GM18867 (cell line): ENCODE measurements at regions not wholly inside any gene's neighbourhood (a gene's known extent, or its start where the extent isn't known, plus 50 kb on each side); places are given as distances from the start of the nearest gene placed in this dataset.
A peak's percentile ranks its signal among the peaks of the same experiment; 100 is the strongest.
"Not testable (repeated sequence)": the region's sequence is repeated elsewhere in the genome, so short reads cannot be mapped to it uniquely, and the experiment has no call there.

ENCODE experiments used
- ATAC-seq: cut with Tn5 transposase; IDR thresholded peaks from one replicate; pipeline ENCODE4 v1.9.1; 2021; ENCODE audit warnings: mild to moderate bottlenecking, moderate library complexity; ENCODE audit not compliant: unreplicated experiment

DNA sequence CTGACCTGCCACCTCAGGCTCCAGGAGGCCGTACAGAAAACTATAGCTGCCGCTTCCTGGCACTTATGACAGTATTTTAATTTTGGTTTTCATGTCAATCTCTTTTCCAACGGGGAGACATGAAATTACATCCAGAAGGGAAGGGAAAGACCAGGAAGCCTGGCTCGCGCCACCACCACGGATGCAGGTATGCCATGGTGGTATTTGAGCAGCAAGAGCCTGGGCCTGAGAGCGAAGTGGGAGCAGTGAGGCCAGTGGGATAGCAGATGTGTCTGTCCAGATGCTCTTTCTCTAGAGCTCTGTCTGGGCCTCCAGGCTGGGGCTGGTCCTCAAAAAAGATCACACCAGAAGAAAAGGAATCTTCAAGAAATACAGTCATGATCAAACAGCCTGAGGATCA, 82.5 kb upstream of the CPEB2 start:
- ATAC-seq = no peak

DNA sequence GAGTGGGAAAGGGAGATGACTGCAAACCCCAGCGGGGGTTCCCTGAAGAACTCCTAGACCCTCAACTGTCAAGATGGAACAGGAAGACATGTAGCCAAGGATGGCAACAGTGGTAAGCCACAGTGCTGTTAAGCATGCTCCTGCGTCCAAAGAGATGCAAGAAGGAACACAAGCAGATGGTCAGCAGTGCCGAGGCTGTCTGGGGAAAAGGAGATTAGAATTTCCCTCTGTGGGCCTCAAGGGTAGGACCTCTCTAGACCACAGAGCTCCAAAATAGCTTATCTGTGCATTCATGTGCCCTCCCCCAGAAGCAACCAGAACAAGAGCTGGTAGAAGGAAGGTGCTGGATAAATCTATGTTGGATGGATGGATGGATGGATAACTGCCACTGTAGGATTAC, 82.0 kb upstream of the CPEB2 start:
- ATAC-seq = no peak

GRCh38 chr4:14920759-14921320, 81.4 kb upstream of the CPEB2 start:
- ATAC-seq = no peak

GRCh38 chr4:14921781-14922180, 80.5 kb upstream of the CPEB2 start:
- ATAC-seq = not testable (repeated sequence)

DNA sequence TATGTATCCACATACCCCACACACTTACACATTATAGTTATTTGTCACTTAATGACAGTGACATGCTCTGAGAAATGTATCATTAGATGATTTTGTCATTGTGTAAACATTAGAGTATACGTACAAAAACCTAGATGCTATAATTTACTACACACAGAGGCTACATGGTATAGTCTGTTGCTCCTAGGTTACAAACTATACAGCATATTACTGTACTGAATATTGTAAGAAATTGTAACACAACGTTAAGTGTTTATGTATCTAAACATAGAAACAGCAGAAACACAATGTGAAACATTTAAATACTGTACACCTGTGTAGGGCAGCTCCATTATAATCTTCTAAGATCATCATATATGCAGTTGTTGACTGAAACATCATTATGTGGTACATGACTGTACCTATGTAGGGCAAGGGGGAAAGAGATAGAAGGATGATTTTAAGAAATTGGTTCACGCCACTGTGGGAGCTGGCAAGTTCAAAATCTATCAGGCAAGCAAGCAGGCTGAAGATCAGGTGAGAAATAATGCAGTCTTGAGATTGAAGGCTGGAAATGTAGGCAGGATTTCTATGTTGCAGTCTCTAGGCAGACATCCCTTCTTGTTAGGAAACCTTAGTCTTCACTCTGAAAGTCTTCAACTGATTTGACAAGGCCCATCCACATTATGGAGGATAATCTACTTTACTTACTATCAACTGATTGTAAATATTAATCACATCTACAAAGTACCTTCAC, 78.0 kb upstream of the CPEB2 start:
- ATAC-seq = no peak

GRCh38 chr4:14924812-14925344, 77.4 kb upstream of the CPEB2 start:
- ATAC-seq = no peak

- no peak for ATAC-seq
These were observed 76.8 kb upstream of the CPEB2 start for GRCh38 chr4:14925471-14925870.

- no peak for ATAC-seq
These were observed 75.9 kb upstream of the CPEB2 start for GRCh38 chr4:14926368-14926767.

DNA sequence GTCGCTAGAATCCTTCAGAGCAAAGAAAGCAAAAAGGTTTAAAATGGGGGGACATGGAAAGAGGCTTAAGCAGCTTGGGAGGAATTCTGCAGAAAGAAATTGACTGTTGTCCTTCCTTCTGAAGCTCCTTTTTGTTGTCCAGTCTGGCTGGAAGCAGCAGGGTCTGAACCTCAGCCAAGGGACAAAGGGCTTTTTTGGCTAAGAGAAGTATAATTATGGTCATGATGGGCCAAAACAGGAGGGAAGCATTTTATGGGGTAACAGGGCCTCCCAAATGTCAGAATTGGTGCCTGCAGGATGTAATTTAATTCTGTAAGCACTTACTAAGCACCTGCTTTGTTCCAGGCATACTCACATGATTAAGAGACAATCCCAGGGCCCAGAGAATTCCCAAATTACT, 74.2 kb upstream of the CPEB2 start:
- no peak for ATAC-seq

DNA sequence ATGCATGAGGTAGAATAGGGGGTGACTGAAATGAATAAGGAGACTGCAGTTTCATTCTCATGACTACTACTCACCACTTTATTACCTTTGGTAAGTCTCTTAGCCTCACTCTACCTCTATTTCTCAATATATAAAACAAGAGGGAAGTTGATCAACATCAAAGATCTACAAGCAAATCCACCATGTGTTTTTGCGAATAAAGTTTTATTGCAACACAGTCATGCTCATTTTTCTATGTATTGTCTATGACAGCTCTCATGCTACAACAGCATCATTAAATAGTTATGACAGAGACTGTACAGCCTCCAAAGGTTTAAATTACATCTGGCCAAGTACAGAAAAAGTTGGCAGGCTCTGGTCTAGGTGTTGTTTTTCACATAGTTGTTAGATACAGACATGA, 72.6 kb upstream of the CPEB2 start:
- ATAC-seq = no peak

GRCh38 chr4:14934704-14935390, 67.4 kb upstream of the CPEB2 start:
- ATAC-seq = no peak

DNA sequence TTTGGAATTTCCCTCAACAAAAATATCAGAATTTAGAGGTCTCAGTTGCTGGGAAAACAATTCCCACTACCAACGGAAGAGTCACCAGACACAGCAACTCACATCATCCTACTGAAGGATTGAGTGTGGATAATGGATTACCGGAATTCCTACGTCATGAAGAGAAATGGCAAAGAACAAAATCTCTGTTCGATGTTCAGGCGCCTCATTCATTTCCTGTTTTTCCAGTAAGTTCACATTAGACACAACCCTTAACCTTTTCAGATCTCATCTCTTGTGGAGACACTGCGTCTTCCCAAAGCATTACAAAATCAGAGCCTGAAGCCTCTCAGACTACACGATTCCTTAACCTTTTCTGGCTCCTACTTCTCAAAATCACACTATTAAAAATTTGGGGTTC, 58.5 kb upstream of the CPEB2 start:
- ATAC-seq = no peak

- peak; percentile 81 for ATAC-seq
These were observed 49.9 kb upstream of the CPEB2 start for GRCh38 chr4:14952352-14952751.
